Suprapubic skin (tissue), 4 donors: ENCODE measurements at regions not wholly inside any gene's neighbourhood (a gene's known extent, or its start where the extent isn't known, plus 50 kb on each side); places are given as distances from the start of the nearest gene placed in this dataset.

Experiments
- CTCF ChIP-seq, 2 donors: fragments of 200-600 bp in 1 of 2; fragments of 450-650 bp in 1 of 2; sonication (generic) in 1 of 2; IDR thresholded peaks; one replicate each; pipeline ENCODE4 v1.5.1; 2016 to 2019; ENCODE audit warnings: antibody characterized with exemption in 2 of 2, mild to moderate bottlenecking in 1 of 2, moderate library complexity in 1 of 2
- EP300 ChIP-seq: sonication (generic); formaldehyde crosslinking; IDR thresholded peaks from one replicate; pipeline ENCODE4 v1.6.1; 2017; ENCODE audit warnings: antibody characterized with exemption
- POLR2A ChIP-seq, 2 donors: fragments of 450-650 bp; IDR thresholded peaks; one replicate each; pipeline ENCODE4 v1.6.1; 2017; ENCODE audit warnings: antibody characterized with exemption in 2 of 2, mild to moderate bottlenecking in 2 of 2, moderate library complexity in 2 of 2
- POLR2AphosphoS5 ChIP-seq, 3 donors: sonication (generic); formaldehyde crosslinking; IDR thresholded peaks; one replicate each; pipeline ENCODE4 v1.6.1; 2017; ENCODE audit warnings: antibody characterized with exemption in 3 of 3

- no peak for TF ChIP-seq CTCF (IDR thresholded peaks at IDR 0.05)
- no peak for TF ChIP-seq POLR2AphosphoS5 (IDR thresholded peaks at IDR 0.05)
- no peak for TF ChIP-seq POLR2A (IDR thresholded peaks at IDR 0.05)
- no peak for TF ChIP-seq EP300
Measured at GRCh38 chr16:55386534-55387296, 62.7 kb downstream of the IRX6 start.
